Suppressor macrophage treated with lipopolysaccharide for 4 hours (primary cell): ENCODE measurements at regions not wholly inside any gene's neighbourhood (a gene's known extent, or its start where the extent isn't known, plus 50 kb on each side); places are given as distances from the start of the nearest gene placed in this dataset.
A peak's percentile ranks its signal among the peaks of the same experiment; 100 is the strongest.
"Not testable (repeated sequence)": the region's sequence is repeated elsewhere in the genome, so short reads cannot be mapped to it uniquely, and the experiment has no call there.

Source experiments
- DNase-seq: peaks from one replicate; pipeline ENCODE4 v3.0.0-alpha.2; 2020

- no peak for DNase-seq
Observed at GRCh38 chr6:151154418-151154817, 85.3 kb upstream of the AKAP12 start.

GRCh38 chr6:151155095-151155494 lies 84.7 kb upstream of the AKAP12 start:
- no peak for DNase-seq

- no peak for DNase-seq
Observed at GRCh38 chr6:151160929-151161757, 78.6 kb upstream of the AKAP12 start.

- no peak for DNase-seq
Observed at GRCh38 chr6:151164383-151164782, 75.4 kb upstream of the AKAP12 start.

- no peak for DNase-seq
Observed at GRCh38 chr6:151166180-151166579, 73.6 kb upstream of the AKAP12 start.

- no peak for DNase-seq
Observed at GRCh38 chr6:151167034-151167433, 72.7 kb upstream of the AKAP12 start.

- no peak for DNase-seq
Observed at GRCh38 chr6:151170622-151171246, 69.0 kb upstream of the AKAP12 start.

GRCh38 chr6:151172751-151173150 lies 67.0 kb upstream of the AKAP12 start:
- DNase-seq: no peak

- no peak for DNase-seq
Observed at GRCh38 chr6:151175662-151176445, 63.9 kb upstream of the AKAP12 start.

- no peak for DNase-seq
Observed at GRCh38 chr6:151176911-151177770, 62.6 kb upstream of the AKAP12 start.

GRCh38 chr6:151178373-151178772 lies 61.4 kb upstream of the AKAP12 start:
- DNase-seq: no peak

- DNase-seq: no peak
Observed at GRCh38 chr6:151179321-151179720, 60.4 kb upstream of the AKAP12 start.

GRCh38 chr6:151180330-151181048 lies 59.3 kb upstream of the AKAP12 start:
- DNase-seq: peak; percentile 2

GRCh38 chr6:151181706-151182363 lies 57.9 kb upstream of the AKAP12 start:
- DNase-seq: no peak

- not testable (repeated sequence) for DNase-seq
Observed at GRCh38 chr6:151182958-151183357, 56.8 kb upstream of the AKAP12 start.

GRCh38 chr6:151185148-151185547 lies 54.6 kb upstream of the AKAP12 start:
- no peak for DNase-seq

GRCh38 chr6:151186306-151186705 lies 53.5 kb upstream of the AKAP12 start:
- no peak for DNase-seq

GRCh38 chr6:151186804-151187330 lies 52.9 kb upstream of the AKAP12 start:
- no peak for DNase-seq
